AG09319 (cell line): ENCODE measurements at regions not wholly inside any gene's neighbourhood (a gene's known extent, or its start where the extent isn't known, plus 50 kb on each side); places are given as distances from the start of the nearest gene placed in this dataset.

ENCODE experiments used
- DNase-seq: peaks from one replicate; pipeline ENCODE4 v3.0.0-alpha.2; 2010; ENCODE audit warnings: low read depth; ENCODE audit errors: extremely low read depth
- CTCF ChIP-seq: IDR thresholded peaks from 2 replicates; pipeline ENCODE4 v1.5.1; 2011; ENCODE audit warnings: low read depth, mild to moderate bottlenecking, inconsistent platforms, low read length, moderate library complexity

- DNase-seq: no peak
- no peak for TF ChIP-seq CTCF
Observed at GRCh38 chr3:59660376-59660775, 610.6 kb upstream of the CFAP20DC start.

DNA sequence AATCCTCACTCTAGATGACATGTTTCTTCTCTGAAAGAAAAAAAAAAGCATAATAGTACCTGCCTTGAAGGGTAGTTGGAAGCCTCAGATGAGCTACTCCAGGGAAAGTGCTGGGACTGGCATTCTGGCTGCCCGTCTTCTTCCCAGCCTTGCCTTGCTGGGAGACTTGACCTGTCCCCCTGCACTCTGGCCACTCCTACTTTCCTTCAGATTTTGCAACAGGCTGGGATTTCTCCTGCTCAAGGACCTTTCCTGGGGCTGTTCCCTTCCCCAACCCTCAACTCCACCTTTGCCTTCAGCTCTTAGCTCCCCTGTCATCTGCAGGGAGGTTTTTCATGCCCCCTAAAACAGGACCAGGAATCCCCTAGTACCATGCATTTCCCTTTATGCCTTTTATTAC lies 609.9 kb upstream of the CFAP20DC start:
- no peak for TF ChIP-seq CTCF
- no peak for DNase-seq

DNA sequence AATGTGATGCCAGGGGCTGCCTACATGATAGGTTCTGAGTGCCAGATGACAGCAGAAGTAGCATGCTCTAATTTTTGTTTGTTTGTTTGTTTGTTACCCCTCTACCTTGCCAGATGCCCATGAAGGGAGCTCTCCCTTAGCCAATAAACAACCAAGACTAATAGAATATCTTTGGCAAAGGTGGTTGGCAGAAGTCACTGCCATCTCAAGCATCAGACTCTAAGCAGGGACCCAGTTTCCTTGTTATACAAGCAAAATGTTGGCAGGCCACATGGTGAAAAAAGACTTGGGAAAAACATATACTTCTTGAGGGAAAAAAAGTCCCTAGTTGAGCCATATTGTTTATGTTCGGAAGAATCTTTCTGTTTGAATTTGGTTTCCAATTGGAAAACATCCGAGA lies 609.0 kb upstream of the CFAP20DC start:
- TF ChIP-seq CTCF: no peak

DNA sequence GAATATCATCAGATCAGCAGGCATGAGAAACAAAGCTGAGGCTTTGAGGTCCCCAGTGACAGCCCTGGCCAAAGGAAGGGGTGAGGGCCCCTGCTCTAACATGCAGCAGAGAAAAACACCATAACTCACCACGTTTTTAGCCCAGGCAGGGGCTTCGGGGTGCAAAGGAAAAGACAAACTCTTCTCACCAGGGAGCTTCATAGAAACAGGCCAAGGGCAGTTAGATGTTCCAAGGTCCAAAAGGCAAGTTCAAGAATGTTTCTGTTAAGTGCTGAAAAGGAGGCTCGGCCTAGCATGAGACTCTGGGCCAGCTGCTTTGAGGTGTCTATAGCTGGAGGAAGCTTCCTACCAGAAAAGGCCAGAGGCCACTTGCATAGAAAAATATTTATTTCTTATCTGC lies 608.4 kb upstream of the CFAP20DC start:
- TF ChIP-seq CTCF: no peak
- no peak for DNase-seq

More for the DNA sequence above, 609.0 kb upstream of the CFAP20DC start:
- DNase-seq: no peak

- DNase-seq: no peak
- TF ChIP-seq CTCF: no peak
Observed at GRCh38 chr3:59655418-59656015, 605.7 kb upstream of the CFAP20DC start.

- TF ChIP-seq CTCF: no peak
- no peak for DNase-seq
Observed at GRCh38 chr3:59654480-59655417, 604.9 kb upstream of the CFAP20DC start.

DNA sequence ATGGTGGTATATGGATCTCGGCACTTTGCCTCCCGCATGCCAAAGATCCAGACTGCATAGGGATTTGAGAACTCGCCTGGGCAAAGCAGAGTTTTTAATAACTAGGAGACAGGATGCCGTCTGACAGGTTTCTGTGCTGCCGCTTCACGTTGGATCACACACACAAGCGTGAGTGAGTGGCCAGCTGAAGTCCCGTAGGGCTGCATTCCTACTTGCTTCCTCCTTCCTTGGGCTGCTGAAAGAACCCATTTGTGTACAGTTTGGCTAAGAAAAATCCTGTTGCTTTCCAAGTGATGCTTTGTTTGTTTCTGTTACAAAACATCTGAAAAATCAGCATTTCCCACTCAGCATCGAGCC lies 604.3 kb upstream of the CFAP20DC start:
- no peak for DNase-seq
- no peak for TF ChIP-seq CTCF
